Common myeloid progenitor, CD34-positive (primary cell): ENCODE measurements at regions not wholly inside any gene's neighbourhood (a gene's known extent, or its start where the extent isn't known, plus 50 kb on each side); places are given as distances from the start of the nearest gene placed in this dataset.

Experiments
- CTCF ChIA-PET: fragments of 350-600 bp; sonication (Branson Sonifier 250); formaldehyde crosslinking; loops from one replicate; lab custom pipeline; 2021; ENCODE audit warnings: antibody characterized with exemption; lab: Charles Lee
- POLR2A ChIA-PET: fragments of 350-600 bp; sonication (Branson Sonifier 250); formaldehyde crosslinking; loops from one replicate; lab custom pipeline; 2021; ENCODE audit warnings: antibody characterized with exemption; lab: Charles Lee
- DNase-seq, 3 donors: peaks; one replicate each; pipeline versions ENCODE4 v3.0.0 to v3.0.0-alpha.2; 2013
- H3K27ac ChIP-seq, 2 experiments: 1 replicate in 1 of 2; 2 replicates in 1 of 2; pipeline ENCODE4 v1.7.0; 2013; ENCODE audit warnings: inconsistent platforms in 2 of 2, low read length in 2 of 2, mild to moderate bottlenecking in 2 of 2, low read depth in 1 of 2, moderate library complexity in 1 of 2; ENCODE audit not compliant: severe bottlenecking in 2 of 2, insufficient read depth in 1 of 2, poor library complexity in 1 of 2
- H3K27me3 ChIP-seq, 5 experiments: replicated peaks in 2 of 5; 1 replicate in 3 of 5; 2 replicates in 2 of 5; pipeline versions ENCODE4 v1.6.1 to v1.7.0; 2013; ENCODE audit warnings: low read length in 4 of 5, mild to moderate bottlenecking in 2 of 5, moderate library complexity in 2 of 5, inconsistent platforms in 1 of 5; ENCODE audit not compliant: insufficient read depth in 5 of 5, control insufficient read depth in 4 of 5
- H3K36me3 ChIP-seq, 4 experiments: 1 replicate in 2 of 4; 2 replicates in 2 of 4; pipeline versions ENCODE4 v1.6.1 to v1.7.0; 2013; ENCODE audit warnings: low read length in 3 of 4, control low read depth in 1 of 4, mild to moderate bottlenecking in 1 of 4; ENCODE audit not compliant: control insufficient read depth in 4 of 4, insufficient read depth in 4 of 4
- H3K4me1 ChIP-seq, 4 experiments: 1 replicate in 3 of 4; 2 replicates in 1 of 4; pipeline versions ENCODE4 v1.6.1 to v1.7.1; 2013; ENCODE audit warnings: low read length in 3 of 4, mild to moderate bottlenecking in 3 of 4, control low read depth in 1 of 4, inconsistent platforms in 1 of 4, moderate library complexity in 1 of 4; ENCODE audit not compliant: control insufficient read depth in 4 of 4, insufficient read depth in 4 of 4; ENCODE audit errors: control extremely low read depth in 1 of 4
- H3K4me3 ChIP-seq, 7 experiments: 1 replicate in 4 of 7; 2 replicates in 3 of 7; pipeline versions ENCODE4 v1.5.1 to v1.7.0; 2013; ENCODE audit warnings: mild to moderate bottlenecking in 7 of 7, low read length in 6 of 7, moderate library complexity in 6 of 7, inconsistent platforms in 2 of 7, low read depth in 2 of 7, control low read depth in 1 of 7; ENCODE audit not compliant: insufficient read depth in 4 of 7, control insufficient read depth in 1 of 7; ENCODE audit errors: extremely low read depth in 1 of 7
- H3K9me3 ChIP-seq, 5 experiments: 1 replicate in 4 of 5; 2 replicates in 1 of 5; pipeline versions ENCODE4 v1.6.1 to v1.7.1; 2013; ENCODE audit warnings: low read length in 4 of 5, mild to moderate bottlenecking in 2 of 5, inconsistent platforms in 1 of 5, low read depth in 1 of 5, moderate library complexity in 1 of 5; ENCODE audit not compliant: control insufficient read depth in 4 of 5, insufficient read depth in 2 of 5; ENCODE audit errors: control extremely low read depth in 1 of 5
- WGBS: methylation state at CpG from one replicate; pipeline ENCODE4 v1.1.5; 2013; ENCODE audit not compliant: insufficient coverage; 5-methylcytosine and 5-hydroxymethylcytosine counted together

GRCh38 chr13:36764536-36764935, 54.5 kb upstream of the RFXAP start:
- POLR2A ChIA-PET, result no interaction called here
- Histone ChIP-seq H3K36me3 (no peaks in the 10 kb centered on the region), H3K27ac (no peak overlapping the region), H3K9me3 (peaks cover 0 to 11% (median 0%) of the 10 kb centered on the region in 5 experiments), H3K4me1 (no peaks in the 10 kb centered on the region), H3K27me3 (peaks cover 0 to 2% (median 0%) of the 10 kb centered on the region in 5 experiments), H3K4me3 (no peak overlapping the region)
- no peak for DNase-seq
- CTCF ChIA-PET, result no interaction called here
- WGBS, result 100% methylated on average over 2 of the region's 3 CpGs

DNA sequence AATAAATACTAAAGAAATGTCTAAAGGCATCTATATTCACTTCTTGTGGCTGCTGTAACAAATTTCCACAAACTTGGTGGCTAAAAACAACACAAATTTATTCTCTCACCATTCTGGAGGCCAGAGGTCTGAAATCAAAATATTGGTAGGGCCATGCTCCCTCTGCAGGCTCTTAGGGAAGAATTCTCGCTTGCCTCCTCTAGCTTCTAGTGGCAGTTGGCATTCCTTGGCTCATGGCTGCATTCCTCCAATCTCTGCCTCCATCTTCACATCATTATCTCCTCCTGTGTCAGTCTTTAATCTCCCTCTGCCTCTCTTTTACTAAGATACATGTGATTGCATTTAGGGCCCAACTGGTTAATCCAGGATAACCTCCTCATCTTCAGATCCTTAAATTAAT, 54.1 kb upstream of the RFXAP start:
- WGBS, result 38% methylated on average over 1 of the region's 1 CpG

GRCh38 chr13:36766295-36766694, 52.7 kb upstream of the RFXAP start:
- Histone ChIP-seq H3K9me3 (peaks cover 0 to 11% (median 0%) of the 10 kb centered on the region in 5 experiments), H3K4me1 (no peaks in the 10 kb centered on the region), H3K36me3 (no peaks in the 10 kb centered on the region), H3K27me3 (no peaks in the 10 kb centered on the region), H3K4me3 (no peak overlapping the region), H3K27ac (no peak overlapping the region)
- no peak for DNase-seq
- ChIA-PET POLR2A (no interaction called here), CTCF (no interaction called here)

More for the DNA sequence above, 54.1 kb upstream of the RFXAP start:
- POLR2A ChIA-PET, result no interaction called here
- Histone ChIP-seq H3K4me3 (no peak overlapping the region), H3K27me3 (peaks cover 0 to 2% (median 0%) of the 10 kb centered on the region in 5 experiments), H3K36me3 (no peaks in the 10 kb centered on the region), H3K9me3 (peaks cover 0 to 11% (median 0%) of the 10 kb centered on the region in 5 experiments), H3K4me1 (no peaks in the 10 kb centered on the region), H3K27ac (no peak overlapping the region)
- no peak for DNase-seq
- CTCF ChIA-PET, result no interaction called here

GRCh38 chr13:36767276-36767675, 51.7 kb upstream of the RFXAP start:
- H3K27me3 ChIP-seq, result no peaks in the 10 kb centered on the region
- no peaks in the 10 kb centered on the region for H3K4me1 ChIP-seq
- 100% methylated on average over 2 of the region's 4 CpGs for WGBS
- no peak for DNase-seq
- H3K27ac ChIP-seq, result no peak overlapping the region
- no peaks in the 10 kb centered on the region for H3K36me3 ChIP-seq
- POLR2A ChIA-PET, result no interaction called here
- CTCF ChIA-PET, result no interaction called here
- H3K4me3 ChIP-seq, result no peak overlapping the region
- H3K9me3 ChIP-seq, result peaks cover 0 to 11% (median 0%) of the 10 kb centered on the region in 5 experiments

- DNase-seq, result no peak
- no peak overlapping the region for H3K4me3 ChIP-seq
- H3K27me3 ChIP-seq, result peaks cover 0 to 2% (median 0%) of the 10 kb centered on the region in 5 experiments
- CTCF ChIA-PET, result no interaction called here
- WGBS, result 100% methylated on average over 1 of the region's 2 CpGs
- POLR2A ChIA-PET, result no interaction called here
- no peak overlapping the region for H3K27ac ChIP-seq
- peaks cover 0 to 11% (median 0%) of the 10 kb centered on the region in 5 experiments for H3K9me3 ChIP-seq
- H3K36me3 ChIP-seq, result no peaks in the 10 kb centered on the region
- no peaks in the 10 kb centered on the region for H3K4me1 ChIP-seq
These were observed 49.9 kb upstream of the RFXAP start for GRCh38 chr13:36769126-36769525.
